Activated CD4-positive, alpha-beta memory T cell treated with anti-CD3 and anti-CD28 coated beads, Interleukin-2, amount 10 ng/mL, durations not matched to agents 7 days and 5 days (primary cell): ENCODE measurements at regions not wholly inside any gene's neighbourhood (a gene's known extent, or its start where the extent isn't known, plus 50 kb on each side); places are given as distances from the start of the nearest gene placed in this dataset.

Experiments used
- CTCF ChIA-PET: fragments of 350-600 bp; sonication (Branson Sonifier 250); formaldehyde crosslinking; loops from one replicate; lab custom pipeline; 2021; ENCODE audit warnings: antibody characterized with exemption, inconsistent platforms; lab: Charles Lee
- POLR2A ChIA-PET: fragments of 350-600 bp; sonication (Branson Sonifier 250); formaldehyde crosslinking; loops from one replicate; lab custom pipeline; 2021; ENCODE audit warnings: antibody characterized with exemption; lab: Charles Lee
- DNase-seq: peaks from one replicate; pipeline ENCODE4 v3.0.0-alpha.2; 2020
- H3K27ac Mint-ChIP-seq: one replicate; pipeline ENCODE4 v1.8.0; 2021; ENCODE audit warnings: mild to moderate bottlenecking, mixed read lengths
- H3K27me3 Mint-ChIP-seq: one replicate; pipeline ENCODE4 v1.8.0; 2021; ENCODE audit warnings: mixed read lengths
- H3K36me3 Mint-ChIP-seq: one replicate; pipeline ENCODE4 v1.8.0; 2021; ENCODE audit warnings: low read depth, mixed read lengths
- H3K4me1 Mint-ChIP-seq: one replicate; pipeline ENCODE4 v1.8.0; 2021; ENCODE audit warnings: mixed read lengths
- H3K4me3 Mint-ChIP-seq: one replicate; pipeline ENCODE4 v1.8.0; 2021; ENCODE audit warnings: mild to moderate bottlenecking, mixed read lengths
- H3K9me3 Mint-ChIP-seq: one replicate; pipeline ENCODE4 v1.8.0; 2021; ENCODE audit warnings: mixed read lengths

DNA sequence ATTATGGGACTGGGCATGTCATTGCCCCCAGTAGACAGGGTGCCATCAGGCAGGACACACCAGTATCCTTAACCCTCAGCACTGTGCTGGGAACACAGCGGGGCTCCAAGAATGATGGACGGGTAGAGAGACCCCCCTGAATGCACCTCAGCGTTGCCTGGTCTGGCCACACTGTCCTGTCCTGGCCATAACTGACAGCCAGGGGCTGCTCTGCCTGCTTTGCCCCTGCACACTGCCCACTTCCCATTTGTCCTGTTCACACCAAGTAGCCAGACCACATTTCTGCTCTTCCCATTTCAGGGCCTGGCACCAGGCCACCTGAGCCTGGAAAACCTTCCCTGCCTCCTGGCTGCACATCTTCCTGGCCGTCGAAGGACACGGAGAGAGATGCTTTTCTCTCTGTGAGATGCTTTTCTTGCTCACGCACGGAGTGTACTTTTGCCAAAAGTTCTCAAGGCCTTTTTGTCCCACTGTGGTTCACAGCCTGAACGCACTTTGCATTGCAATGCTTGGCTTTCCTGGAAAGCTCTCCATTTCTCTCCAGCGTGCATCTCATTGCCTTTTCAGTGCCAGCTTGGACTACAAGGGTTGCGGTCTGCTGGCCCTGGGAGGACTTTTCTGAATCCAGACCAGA lies 131.0 kb upstream of the EEPD1 start:
- Mint-ChIP-seq H3K4me1 (no peaks in the 10 kb centered on the region), H3K27me3 (peaks cover 15% of the 10 kb centered on the region), H3K4me3 (no peak overlapping the region), H3K27ac (no peak overlapping the region), H3K36me3 (no peaks in the 10 kb centered on the region), H3K9me3 (no peaks in the 10 kb centered on the region)
- CTCF ChIA-PET: interaction anchor here (2.1 kb wide), 1 partner anchor 269 kb away, joined by 9 read pairs; no protein-coding TSS in a partner anchor
- POLR2A ChIA-PET: no interaction called here
- no peak for DNase-seq

- H3K4me1 Mint-ChIP-seq: no peaks in the 10 kb centered on the region
- POLR2A ChIA-PET: no interaction called here
- no peak for DNase-seq
- CTCF ChIA-PET: no interaction called here
- no peaks in the 10 kb centered on the region for H3K36me3 Mint-ChIP-seq
- peaks cover 15% of the 10 kb centered on the region for H3K27me3 Mint-ChIP-seq
- H3K9me3 Mint-ChIP-seq: no peaks in the 10 kb centered on the region
- no peak overlapping the region for H3K4me3 Mint-ChIP-seq
- no peak overlapping the region for H3K27ac Mint-ChIP-seq
Observed at GRCh38 chr7:36023033-36023560, 130.0 kb upstream of the EEPD1 start.

- no peak for DNase-seq
- Mint-ChIP-seq H3K27ac (no peak overlapping the region), H3K36me3 (no peaks in the 10 kb centered on the region), H3K27me3 (peaks cover 15% of the 10 kb centered on the region), H3K4me1 (no peaks in the 10 kb centered on the region), H3K4me3 (no peak overlapping the region), H3K9me3 (no peaks in the 10 kb centered on the region)
- POLR2A ChIA-PET: no interaction called here
- CTCF ChIA-PET: no interaction called here
Observed at GRCh38 chr7:36025190-36025589, 127.9 kb upstream of the EEPD1 start.

DNA sequence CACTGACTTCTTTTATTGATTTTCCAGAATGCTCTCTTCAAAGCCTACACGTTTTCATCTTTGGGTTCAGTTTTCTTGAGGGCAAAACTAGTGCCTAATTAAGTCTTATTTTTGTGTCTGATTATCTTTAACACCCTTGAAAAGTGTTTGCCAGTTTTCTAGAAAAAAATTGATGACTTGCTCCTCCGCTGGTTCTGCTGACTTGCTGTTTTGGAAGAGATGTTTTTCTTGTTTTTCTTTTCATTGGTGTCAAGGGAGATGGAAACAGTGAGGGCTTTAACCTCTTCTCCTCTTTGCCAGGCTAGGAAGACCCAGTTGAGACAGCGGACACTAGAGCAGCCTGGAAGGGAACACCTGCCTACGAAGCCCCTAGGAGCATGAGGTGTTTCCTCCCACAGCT lies 123.7 kb upstream of the EEPD1 start:
- Mint-ChIP-seq H3K4me1 (no peaks in the 10 kb centered on the region), H3K27me3 (peaks cover 37% of the 10 kb centered on the region), H3K27ac (no peak overlapping the region), H3K4me3 (no peak overlapping the region), H3K36me3 (no peaks in the 10 kb centered on the region), H3K9me3 (no peaks in the 10 kb centered on the region)
- DNase-seq: no peak
- ChIA-PET POLR2A (no interaction called here), CTCF (no interaction called here)

DNA sequence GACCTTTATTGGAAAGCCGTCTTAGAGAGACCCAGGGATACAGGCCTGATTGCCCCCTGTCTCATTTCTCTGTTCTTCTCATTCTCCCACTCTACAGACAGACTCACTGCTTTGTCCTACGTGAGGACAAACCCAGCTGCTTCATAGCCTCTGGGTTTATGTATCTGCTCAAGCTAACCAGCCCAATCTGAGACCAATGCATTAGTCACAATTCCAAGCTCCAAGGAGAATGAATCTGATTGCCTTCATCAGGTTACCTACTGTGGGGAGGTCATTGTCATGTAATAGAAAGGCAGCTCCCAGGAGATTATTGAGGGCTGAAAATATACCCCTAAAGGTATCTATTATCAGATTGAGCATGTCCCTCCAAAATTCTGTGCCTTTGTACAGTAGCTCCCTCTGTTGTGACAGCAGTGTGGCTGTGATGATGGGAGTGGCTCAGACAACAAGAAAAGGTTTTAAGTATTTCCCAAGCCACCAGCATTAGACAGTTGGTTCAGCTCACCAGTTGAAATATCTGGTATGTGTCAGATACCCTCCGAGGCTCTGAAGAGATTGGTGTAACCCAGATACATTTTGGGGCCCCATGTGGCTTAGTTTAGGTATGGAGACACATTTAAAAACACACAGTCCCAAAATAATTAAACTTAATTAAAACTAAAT lies 123.1 kb upstream of the EEPD1 start:
- Mint-ChIP-seq H3K9me3 (no peaks in the 10 kb centered on the region), H3K36me3 (no peaks in the 10 kb centered on the region), H3K27ac (no peak overlapping the region), H3K4me3 (no peak overlapping the region), H3K27me3 (peaks cover 32% of the 10 kb centered on the region), H3K4me1 (no peaks in the 10 kb centered on the region)
- no peak for DNase-seq
- POLR2A ChIA-PET: no interaction called here
- CTCF ChIA-PET: no interaction called here

DNA sequence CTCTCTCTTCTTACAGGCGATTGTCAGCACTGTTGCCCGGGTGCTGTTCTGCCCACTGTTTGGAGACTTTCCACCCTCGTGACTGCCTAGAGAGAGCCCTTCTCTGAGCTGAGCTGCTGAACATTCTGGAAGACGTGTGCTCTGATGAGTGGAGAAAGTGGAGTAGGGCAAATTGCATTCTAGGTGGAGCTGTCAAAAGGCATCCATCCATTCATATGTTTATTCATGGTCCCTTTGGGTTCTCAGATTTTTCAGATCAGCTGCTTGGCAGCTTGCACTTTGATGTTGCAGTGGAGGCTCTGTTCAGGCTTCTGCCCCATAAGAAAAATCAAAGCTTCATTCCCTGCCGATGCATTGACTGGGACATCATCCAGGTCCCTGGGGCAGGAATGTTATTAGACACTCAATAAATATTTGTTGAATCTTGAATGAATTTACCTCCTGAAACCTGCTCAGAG lies 120.7 kb upstream of the EEPD1 start:
- Mint-ChIP-seq H3K27me3 (peaks cover 24% of the 10 kb centered on the region), H3K36me3 (no peaks in the 10 kb centered on the region)

DNA sequence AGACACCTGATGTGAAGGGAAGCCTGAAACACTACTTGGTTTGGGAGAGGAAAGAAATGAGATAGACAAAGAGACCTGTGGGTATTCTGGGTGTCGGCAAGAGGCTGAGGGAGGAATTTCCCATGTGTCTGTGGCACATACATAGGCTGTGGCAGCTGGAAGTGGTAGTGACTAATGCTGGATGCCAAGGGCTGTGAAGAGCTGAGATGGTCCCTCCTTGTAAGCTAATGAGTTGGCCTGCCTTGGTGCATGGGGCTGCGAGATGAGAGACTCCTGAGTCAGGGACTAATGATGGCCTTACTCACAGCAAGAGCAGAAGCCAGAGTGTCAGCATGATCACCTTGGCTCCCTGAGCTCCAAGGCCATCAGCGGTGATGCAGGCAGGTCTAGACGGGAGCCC lies 119.0 kb upstream of the EEPD1 start:
- no peak for DNase-seq
- ChIA-PET POLR2A (no interaction called here), CTCF (no interaction called here)
- no peaks in the 10 kb centered on the region for H3K9me3 Mint-ChIP-seq
- peaks cover 2% of the 10 kb centered on the region for H3K4me1 Mint-ChIP-seq
- H3K27me3 Mint-ChIP-seq: peaks cover 24% of the 10 kb centered on the region
- H3K27ac Mint-ChIP-seq: no peak overlapping the region
- no peaks in the 10 kb centered on the region for H3K36me3 Mint-ChIP-seq
- H3K4me3 Mint-ChIP-seq: no peak overlapping the region

More for the DNA sequence above, 120.7 kb upstream of the EEPD1 start:
- H3K27ac Mint-ChIP-seq: no peak overlapping the region
- no peak for DNase-seq
- ChIA-PET POLR2A (no interaction called here), CTCF (no interaction called here)
- no peaks in the 10 kb centered on the region for H3K9me3 Mint-ChIP-seq
- peaks cover 2% of the 10 kb centered on the region for H3K4me1 Mint-ChIP-seq
- H3K4me3 Mint-ChIP-seq: no peak overlapping the region

DNA sequence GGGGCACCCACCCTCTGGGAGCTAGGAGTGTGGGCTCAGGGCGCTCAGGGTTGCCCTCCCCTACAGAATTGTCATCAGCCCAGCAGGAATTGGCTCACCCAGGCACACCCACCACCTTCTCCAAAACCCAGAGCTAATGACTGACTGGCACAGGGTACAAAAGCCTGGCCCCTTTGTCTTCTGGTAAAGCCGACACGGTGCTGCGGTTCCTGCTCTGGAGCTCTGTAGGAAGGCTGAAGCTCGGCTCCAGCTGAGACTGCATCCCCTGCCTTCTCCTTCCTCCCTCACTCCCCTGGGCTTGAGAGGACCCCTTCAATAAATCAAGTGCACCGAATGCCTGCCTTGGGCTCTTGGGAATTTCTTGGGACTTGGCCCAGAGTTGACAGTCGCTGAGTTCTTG lies 117.9 kb upstream of the EEPD1 start:
- POLR2A ChIA-PET: no interaction called here

GRCh38 chr7:36036590-36036989 lies 116.5 kb upstream of the EEPD1 start:
- CTCF ChIA-PET: no interaction called here
- no peaks in the 10 kb centered on the region for H3K36me3 Mint-ChIP-seq
- H3K27me3 Mint-ChIP-seq: peaks cover 19% of the 10 kb centered on the region
- no peak overlapping the region for H3K4me3 Mint-ChIP-seq
- H3K27ac Mint-ChIP-seq: no peak overlapping the region
- DNase-seq: no peak
- H3K9me3 Mint-ChIP-seq: no peaks in the 10 kb centered on the region
- H3K4me1 Mint-ChIP-seq: peaks cover 2% of the 10 kb centered on the region
- POLR2A ChIA-PET: no interaction called here

More for the DNA sequence above, 117.9 kb upstream of the EEPD1 start:
- Mint-ChIP-seq H3K9me3 (no peaks in the 10 kb centered on the region), H3K36me3 (no peaks in the 10 kb centered on the region), H3K27ac (no peak overlapping the region), H3K4me1 (peaks cover 2% of the 10 kb centered on the region), H3K27me3 (peaks cover 24% of the 10 kb centered on the region), H3K4me3 (no peak overlapping the region)
- CTCF ChIA-PET: interaction anchor here (0.6 kb wide), 1 partner anchor 64 kb away, joined by 3 read pairs; no protein-coding TSS in a partner anchor
- no peak for DNase-seq

DNA sequence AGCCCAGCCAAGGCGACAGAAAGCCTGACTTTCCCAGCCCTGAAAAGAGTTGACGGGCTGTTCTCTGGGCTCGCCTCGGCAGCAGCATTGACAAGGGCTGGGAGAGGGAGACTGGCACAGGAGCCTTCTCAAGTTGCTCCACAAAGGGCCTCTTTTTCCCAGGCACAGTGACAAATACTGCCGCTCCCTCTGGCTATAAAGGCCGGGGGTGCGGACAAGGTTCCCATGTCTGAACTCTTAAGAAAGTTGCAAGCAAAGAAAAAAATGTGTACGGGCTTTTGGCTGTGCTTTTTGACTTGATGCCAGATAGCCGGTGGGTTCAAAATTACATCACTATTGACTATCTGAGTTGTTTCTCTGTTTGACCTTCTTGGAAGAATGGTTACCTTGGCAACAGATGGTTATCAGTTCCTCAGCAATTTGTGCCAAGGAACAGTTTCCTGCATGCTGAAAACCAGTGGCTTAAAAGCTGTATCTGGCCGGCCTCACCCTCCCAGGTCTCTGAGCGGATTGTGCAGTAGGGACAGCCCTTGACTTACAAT lies 115.9 kb upstream of the EEPD1 start:
- ChIA-PET CTCF (interaction anchor here (0.8 kb wide), 1 partner anchor 282 kb away, joined by 3 read pairs; no protein-coding TSS in a partner anchor), POLR2A (interaction anchor here (0.6 kb wide), 1 partner anchor 51 kb away, joined by 3 read pairs; no protein-coding TSS in a partner anchor)
- no peaks in the 10 kb centered on the region for H3K36me3 Mint-ChIP-seq
- H3K4me3 Mint-ChIP-seq: no peak overlapping the region
- H3K27me3 Mint-ChIP-seq: peaks cover 17% of the 10 kb centered on the region
- no peak for DNase-seq
- H3K9me3 Mint-ChIP-seq: no peaks in the 10 kb centered on the region
- no peak overlapping the region for H3K27ac Mint-ChIP-seq
- peaks cover 2% of the 10 kb centered on the region for H3K4me1 Mint-ChIP-seq

GRCh38 chr7:36038063-36038721 lies 114.9 kb upstream of the EEPD1 start:
- H3K36me3 Mint-ChIP-seq: no peaks in the 10 kb centered on the region
- ChIA-PET POLR2A (interaction anchor here (0.6 kb wide), 1 partner anchor 52 kb away, joined by 3 read pairs; no protein-coding TSS in a partner anchor), CTCF (interaction anchor here (0.8 kb wide), 1 partner anchor 281 kb away, joined by 3 read pairs; no protein-coding TSS in a partner anchor)
- H3K27me3 Mint-ChIP-seq: peaks cover 8% of the 10 kb centered on the region
- H3K27ac Mint-ChIP-seq: no peak overlapping the region
- no peak for DNase-seq
- H3K9me3 Mint-ChIP-seq: no peaks in the 10 kb centered on the region
- no peak overlapping the region for H3K4me3 Mint-ChIP-seq
- peaks cover 2% of the 10 kb centered on the region for H3K4me1 Mint-ChIP-seq

DNA sequence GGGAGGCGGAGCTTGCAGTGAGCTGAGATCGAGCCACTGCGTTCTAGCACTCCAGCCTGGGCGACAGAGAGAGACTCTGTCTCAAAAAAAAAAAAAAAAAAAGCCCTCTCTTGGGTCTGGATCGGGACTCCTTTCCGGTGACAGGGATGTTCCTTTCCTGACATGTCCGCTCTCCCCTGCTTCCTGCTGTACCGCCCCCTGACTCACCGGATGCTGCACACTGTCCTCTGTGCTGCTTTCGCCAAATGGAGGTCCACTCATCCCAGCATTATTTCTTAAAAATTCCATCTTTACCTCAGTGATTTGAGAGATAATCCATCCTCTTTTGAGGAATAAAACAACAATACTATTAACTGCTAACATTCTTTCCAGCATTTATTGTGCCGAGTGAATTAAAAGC lies 113.8 kb upstream of the EEPD1 start:
- no peaks in the 10 kb centered on the region for H3K36me3 Mint-ChIP-seq
- no peak overlapping the region for H3K27ac Mint-ChIP-seq
- POLR2A ChIA-PET: no interaction called here
- no peak for DNase-seq
- no peaks in the 10 kb centered on the region for H3K27me3 Mint-ChIP-seq
- H3K4me1 Mint-ChIP-seq: peaks cover 2% of the 10 kb centered on the region
- no peak overlapping the region for H3K4me3 Mint-ChIP-seq
- H3K9me3 Mint-ChIP-seq: no peaks in the 10 kb centered on the region
- CTCF ChIA-PET: interaction anchor here (1.4 kb wide), 1 partner anchor 88 kb away, joined by 4 read pairs; no protein-coding TSS in a partner anchor

DNA sequence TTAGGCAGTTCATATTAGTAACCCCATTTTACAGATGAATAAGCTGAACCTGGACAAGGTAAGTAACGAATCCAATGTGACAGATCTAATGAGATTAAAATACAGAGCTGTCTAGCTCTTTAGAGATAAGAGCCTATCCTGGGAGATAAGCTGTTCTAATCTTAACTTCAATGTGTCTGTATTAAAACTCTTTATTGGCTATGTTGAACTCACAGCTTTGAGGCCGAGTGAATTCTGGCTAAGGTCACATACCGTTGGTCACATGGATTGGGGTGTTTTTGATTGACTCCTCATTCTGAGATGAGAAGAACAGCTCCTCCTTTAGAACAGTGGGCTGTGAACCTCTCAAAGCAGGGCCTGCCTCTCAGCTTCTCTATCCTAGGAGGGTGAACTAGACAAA lies 113.4 kb upstream of the EEPD1 start:
- peaks cover 2% of the 10 kb centered on the region for H3K4me1 Mint-ChIP-seq
- no peak for DNase-seq
- no peaks in the 10 kb centered on the region for H3K27me3 Mint-ChIP-seq
- no peaks in the 10 kb centered on the region for H3K36me3 Mint-ChIP-seq
- no peak overlapping the region for H3K4me3 Mint-ChIP-seq
- ChIA-PET CTCF (interaction anchor here (1.4 kb wide), 1 partner anchor 87 kb away, joined by 4 read pairs; no protein-coding TSS in a partner anchor), POLR2A (no interaction called here)
- H3K9me3 Mint-ChIP-seq: no peaks in the 10 kb centered on the region
- H3K27ac Mint-ChIP-seq: no peak overlapping the region
